ENCODE measurements at regions not wholly inside any gene's neighbourhood (a gene's known extent, or its start where the extent isn't known, plus 50 kb on each side); places are given as distances from the start of the nearest gene placed in this dataset.

DNA sequence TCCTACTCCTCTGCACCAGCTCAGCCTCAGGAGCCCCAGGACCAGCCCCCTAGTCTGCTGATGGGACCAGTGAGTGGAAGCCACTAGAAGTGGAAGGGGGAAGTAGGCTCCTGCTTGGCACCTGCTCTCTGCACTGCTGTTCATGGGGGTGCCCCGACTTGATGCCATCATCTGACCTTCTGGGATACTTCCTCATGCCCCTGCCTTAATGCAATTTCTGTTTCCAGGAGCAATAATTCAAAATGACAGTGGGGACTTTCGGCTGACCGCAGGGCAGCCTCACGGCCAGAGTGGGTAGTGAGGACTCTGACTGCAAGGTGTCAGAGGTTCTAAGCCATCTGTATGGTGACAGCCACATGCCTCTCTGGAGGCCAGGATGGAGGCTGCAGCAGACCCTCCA is 196.4 kb upstream of the WSCD1 start:
- intact Hi-C loops (cut with micrococcal nuclease; ENCODE audit: unreplicated experiment) = no loop called here
- no peaks in the 10 kb centered on the region for H3K79me2 ChIP-seq (ENCODE audit: low read depth)
- no peaks in the 10 kb centered on the region for H3K36me3 ChIP-seq (ENCODE audit: low read depth)
- ChIA-PET CTCF (no interaction called here), POLR2A (ENCODE audit: unreplicated experiment) (no interaction called here)
- peaks cover 3% of the 10 kb centered on the region; the same call in 1 of the 2 replicates for H3F3A ChIP-seq (ENCODE audit: insufficient read depth, low read depth)
- no peak overlapping the region for H3K4me3 ChIP-seq
- H3K9me2 ChIP-seq (ENCODE audit: insufficient read depth) = no peaks in the 10 kb centered on the region
- no peaks in the 10 kb centered on the region; the same call in 1 of the 2 replicates for H4K20me1 ChIP-seq (ENCODE audit: insufficient read depth)
- no TSS peak for BruUV-seq (replicated peaks)
- peaks cover 80% of the 10 kb centered on the region for H3K27me3 ChIP-seq (ENCODE audit: insufficient read depth, low read depth)
- no peak overlapping the region for H3K27ac ChIP-seq
- H3K4me2 ChIP-seq = no peak overlapping the region
- no peak for DNase-seq
- H3K9me3 ChIP-seq (ENCODE audit: insufficient read depth, low read depth) = no peaks in the 10 kb centered on the region
- no peak for TF ChIP-seq EZH2 (IDR thresholded peaks at IDR 0.05; ENCODE audit: low read depth)
- TF ChIP-seq, protein P1, sequence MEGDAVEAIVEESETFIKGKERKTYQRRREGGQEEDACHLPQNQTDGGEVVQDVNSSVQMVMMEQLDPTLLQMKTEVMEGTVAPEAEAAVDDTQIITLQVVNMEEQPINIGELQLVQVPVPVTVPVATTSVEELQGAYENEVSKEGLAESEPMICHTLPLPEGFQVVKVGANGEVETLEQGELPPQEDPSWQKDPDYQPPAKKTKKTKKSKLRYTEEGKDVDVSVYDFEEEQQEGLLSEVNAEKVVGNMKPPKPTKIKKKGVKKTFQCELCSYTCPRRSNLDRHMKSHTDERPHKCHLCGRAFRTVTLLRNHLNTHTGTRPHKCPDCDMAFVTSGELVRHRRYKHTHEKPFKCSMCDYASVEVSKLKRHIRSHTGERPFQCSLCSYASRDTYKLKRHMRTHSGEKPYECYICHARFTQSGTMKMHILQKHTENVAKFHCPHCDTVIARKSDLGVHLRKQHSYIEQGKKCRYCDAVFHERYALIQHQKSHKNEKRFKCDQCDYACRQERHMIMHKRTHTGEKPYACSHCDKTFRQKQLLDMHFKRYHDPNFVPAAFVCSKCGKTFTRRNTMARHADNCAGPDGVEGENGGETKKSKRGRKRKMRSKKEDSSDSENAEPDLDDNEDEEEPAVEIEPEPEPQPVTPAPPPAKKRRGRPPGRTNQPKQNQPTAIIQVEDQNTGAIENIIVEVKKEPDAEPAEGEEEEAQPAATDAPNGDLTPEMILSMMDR (conservative IDR thresholded peaks at IDR 0.05) = no peak
- H2AFZ ChIP-seq = no peak overlapping the region
- H3K4me1 ChIP-seq (replicated peaks; ENCODE audit: insufficient read depth) = no peaks in the 10 kb centered on the region

DNA sequence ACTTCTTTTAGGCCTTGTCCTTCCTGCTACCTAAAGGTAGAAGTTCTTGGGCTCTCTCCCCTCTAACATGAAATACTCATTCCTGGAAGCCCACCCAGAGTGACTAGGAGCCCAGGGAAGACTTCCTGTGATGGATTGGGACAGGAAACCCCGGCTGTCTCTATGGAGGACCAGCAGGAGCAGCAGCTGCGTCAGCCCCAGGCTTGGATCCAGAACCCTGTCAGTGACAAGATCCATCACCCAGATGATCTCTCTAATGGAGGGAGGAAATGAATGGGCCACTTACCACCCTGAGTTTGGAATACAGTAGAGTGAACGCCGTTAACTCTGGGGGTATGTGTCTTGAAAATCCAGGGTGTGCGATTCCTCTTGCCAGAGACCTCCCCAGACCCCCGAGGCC is 195.7 kb upstream of the WSCD1 start:
- Histone ChIP-seq H3K27ac (no peak overlapping the region), H3K9me2 (ENCODE audit: insufficient read depth) (no peaks in the 10 kb centered on the region), H3K4me3 (no peak overlapping the region), H2AFZ (no peak overlapping the region), H3K27me3 (ENCODE audit: insufficient read depth, low read depth) (peaks cover 79% of the 10 kb centered on the region), H4K20me1 (ENCODE audit: insufficient read depth) (no peaks in the 10 kb centered on the region; the same call in 1 of the 2 replicates), H3F3A (ENCODE audit: insufficient read depth, low read depth) (peaks cover 3% of the 10 kb centered on the region; the same call in 1 of the 2 replicates), H3K4me2 (no peak overlapping the region), H3K4me1 (replicated peaks; ENCODE audit: insufficient read depth) (no peaks in the 10 kb centered on the region), H3K79me2 (ENCODE audit: low read depth) (no peaks in the 10 kb centered on the region), H3K9me3 (ENCODE audit: insufficient read depth, low read depth) (no peaks in the 10 kb centered on the region), H3K36me3 (ENCODE audit: low read depth) (no peaks in the 10 kb centered on the region)
- intact Hi-C loops (cut with micrococcal nuclease; ENCODE audit: unreplicated experiment) = no loop called here
- TF ChIP-seq EZH2 (IDR thresholded peaks at IDR 0.05; ENCODE audit: low read depth) = no peak
- BruUV-seq (replicated peaks) = no TSS peak
- no peak for DNase-seq
- CTCF ChIA-PET = no interaction called here
- POLR2A ChIA-PET (ENCODE audit: unreplicated experiment) = no interaction called here

DNA sequence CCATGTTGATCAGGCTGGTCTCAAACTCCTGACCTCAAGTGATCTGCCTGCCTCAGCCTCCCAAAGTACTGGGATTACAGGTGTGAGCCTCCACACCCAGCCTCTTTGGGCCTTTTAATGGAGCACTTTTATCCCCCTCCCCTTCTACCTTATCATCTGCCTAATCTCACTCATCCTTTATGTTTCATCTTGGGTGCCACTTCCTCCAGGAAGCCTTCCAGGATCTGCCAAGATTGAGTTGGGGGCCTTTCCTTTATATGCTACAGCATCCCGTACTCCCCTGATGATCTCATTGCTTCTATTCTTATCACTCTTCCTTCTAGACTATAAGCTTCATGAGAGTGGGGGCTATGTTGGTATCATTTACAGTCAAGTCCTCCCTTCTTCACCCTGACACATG is 192.8 kb upstream of the WSCD1 start:
- no peak overlapping the region for H3K27ac ChIP-seq
- H3K27me3 ChIP-seq (ENCODE audit: insufficient read depth, low read depth) = peaks cover 84% of the 10 kb centered on the region
- H3K9me2 ChIP-seq (ENCODE audit: insufficient read depth) = no peaks in the 10 kb centered on the region
- no peak for TF ChIP-seq EZH2 (IDR thresholded peaks at IDR 0.05; ENCODE audit: low read depth)
- TF ChIP-seq, protein P1 (conservative IDR thresholded peaks at IDR 0.05) = no peak
- no TSS peak for BruUV-seq (replicated peaks)
- H3K9me3 ChIP-seq (ENCODE audit: insufficient read depth, low read depth) = no peaks in the 10 kb centered on the region
- no peak overlapping the region for H2AFZ ChIP-seq
- DNase-seq = no peak
- no peaks in the 10 kb centered on the region for H3F3A ChIP-seq (ENCODE audit: insufficient read depth, low read depth)
- ChIA-PET CTCF (no interaction called here), POLR2A (ENCODE audit: unreplicated experiment) (no interaction called here)
- intact Hi-C loops (cut with micrococcal nuclease; ENCODE audit: unreplicated experiment) = no loop called here
- no peaks in the 10 kb centered on the region for H3K79me2 ChIP-seq (ENCODE audit: low read depth)
- H3K4me2 ChIP-seq = no peak overlapping the region
- no peak overlapping the region for H3K4me3 ChIP-seq
- H3K4me1 ChIP-seq (replicated peaks; ENCODE audit: insufficient read depth) = no peaks in the 10 kb centered on the region
- H3K36me3 ChIP-seq (ENCODE audit: low read depth) = no peaks in the 10 kb centered on the region
- no peaks in the 10 kb centered on the region for H4K20me1 ChIP-seq (ENCODE audit: insufficient read depth)

DNA sequence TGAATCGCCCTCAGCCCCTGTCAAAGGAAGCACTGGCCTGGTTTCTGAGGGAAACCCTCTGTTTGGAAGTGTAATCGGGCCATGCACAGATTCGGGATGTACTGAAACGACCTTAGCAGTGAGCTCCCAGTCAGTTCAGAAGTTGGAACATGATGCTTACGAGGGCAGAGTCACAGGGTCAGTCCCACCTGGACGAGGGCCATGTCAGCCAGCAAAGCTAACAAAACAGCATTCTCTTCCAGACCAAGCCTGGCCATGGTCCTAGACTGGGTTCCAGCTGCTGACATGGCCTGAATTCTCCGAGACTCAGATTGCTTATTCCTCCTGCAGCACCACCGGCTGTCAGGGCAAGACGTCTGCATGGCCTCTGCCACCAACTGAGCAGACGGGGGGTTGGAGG is 192.2 kb upstream of the WSCD1 start:
- no peaks in the 10 kb centered on the region for H3K36me3 ChIP-seq (ENCODE audit: low read depth)
- POLR2A ChIA-PET (ENCODE audit: unreplicated experiment) = no interaction called here
- H3F3A ChIP-seq (ENCODE audit: insufficient read depth, low read depth) = no peaks in the 10 kb centered on the region
- no peaks in the 10 kb centered on the region for H4K20me1 ChIP-seq (ENCODE audit: insufficient read depth)
- no peaks in the 10 kb centered on the region for H3K4me1 ChIP-seq (replicated peaks; ENCODE audit: insufficient read depth)
- H3K79me2 ChIP-seq (ENCODE audit: low read depth) = no peaks in the 10 kb centered on the region
- intact Hi-C loops (cut with micrococcal nuclease; ENCODE audit: unreplicated experiment) = no loop called here
- BruUV-seq (replicated peaks) = no TSS peak
- no peak overlapping the region for H2AFZ ChIP-seq
- DNase-seq = no peak
- H3K27ac ChIP-seq = no peak overlapping the region
- no peak overlapping the region for H3K4me2 ChIP-seq
- TF ChIP-seq, protein P1 (conservative IDR thresholded peaks at IDR 0.05) = no peak
- peaks cover 84% of the 10 kb centered on the region for H3K27me3 ChIP-seq (ENCODE audit: insufficient read depth, low read depth)
- H3K9me2 ChIP-seq (ENCODE audit: insufficient read depth) = no peaks in the 10 kb centered on the region
- no peak overlapping the region for H3K4me3 ChIP-seq
- CTCF ChIA-PET = no interaction called here
- H3K9me3 ChIP-seq (ENCODE audit: insufficient read depth, low read depth) = no peaks in the 10 kb centered on the region
